HG03442 (cell line): ENCODE measurements at regions not wholly inside any gene's neighbourhood (a gene's known extent, or its start where the extent isn't known, plus 50 kb on each side); places are given as distances from the start of the nearest gene placed in this dataset.
"Not testable (repeated sequence)": the region's sequence is repeated elsewhere in the genome, so short reads cannot be mapped to it uniquely, and the experiment has no call there.

ENCODE experiments used
- ATAC-seq: cut with Tn5 transposase; IDR thresholded peaks from one replicate; pipeline ENCODE4 v1.9.1; 2021; ENCODE audit warnings: mild to moderate bottlenecking, moderate library complexity; ENCODE audit not compliant: unreplicated experiment

DNA sequence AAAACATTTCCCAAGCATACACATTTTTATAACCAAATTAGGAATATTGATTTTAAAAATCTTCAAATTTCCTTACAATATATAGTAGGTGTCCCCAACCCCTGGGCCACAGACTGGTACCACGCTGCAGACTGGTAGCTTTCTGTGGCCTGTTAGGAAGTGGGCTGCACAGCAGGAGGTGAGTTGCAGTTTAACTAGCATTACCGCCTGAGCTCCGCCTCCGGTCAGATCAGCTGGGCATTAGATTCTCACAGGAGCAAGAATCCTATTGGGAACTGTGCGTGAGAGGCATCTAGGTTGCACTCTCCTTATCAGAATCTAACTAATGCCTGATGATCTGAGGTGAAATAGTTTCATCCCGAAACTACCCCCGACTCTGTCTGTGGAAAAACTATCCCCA, 62.1 kb downstream of the ZWINT start:
- ATAC-seq, result no peak

DNA sequence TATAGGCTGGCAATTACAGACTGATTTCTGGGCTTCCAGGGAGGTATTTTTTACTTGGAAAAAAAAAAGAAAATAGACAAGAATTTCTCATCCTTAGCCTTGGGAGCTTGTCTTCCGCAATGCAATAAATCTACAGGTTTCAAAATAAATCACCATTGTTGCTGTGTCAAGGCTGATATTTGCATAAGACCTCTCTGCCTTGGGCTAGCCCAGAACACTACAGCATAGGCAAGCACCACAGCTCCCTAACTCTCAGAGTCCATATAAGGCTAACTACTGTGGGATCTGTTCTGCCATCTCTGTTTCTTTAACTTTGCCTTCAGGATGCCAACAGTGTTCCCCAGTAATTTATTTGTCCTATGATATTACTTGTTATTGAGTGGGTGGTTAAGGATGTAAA, 64.4 kb downstream of the ZWINT start:
- peak; percentile 52 for ATAC-seq

DNA sequence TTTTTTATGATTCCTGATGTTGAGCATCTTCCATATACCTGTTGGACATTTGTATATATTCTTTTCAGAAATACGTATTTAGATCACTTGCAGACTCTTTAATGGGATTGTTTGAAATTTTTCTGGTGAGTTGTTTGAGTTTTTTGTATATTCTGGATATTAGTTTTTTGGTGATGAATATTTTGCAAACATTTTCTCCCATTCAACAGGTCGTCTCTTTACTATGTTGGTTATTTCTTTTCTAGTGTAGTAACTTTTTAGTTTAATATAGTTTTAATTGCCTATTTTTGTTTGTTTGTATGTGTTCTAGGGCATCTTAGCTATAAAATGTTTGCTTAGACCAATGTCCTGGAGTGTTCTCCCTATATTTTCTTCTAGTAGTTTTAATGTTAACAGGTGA, 72.7 kb downstream of the ZWINT start:
- no peak for ATAC-seq

DNA sequence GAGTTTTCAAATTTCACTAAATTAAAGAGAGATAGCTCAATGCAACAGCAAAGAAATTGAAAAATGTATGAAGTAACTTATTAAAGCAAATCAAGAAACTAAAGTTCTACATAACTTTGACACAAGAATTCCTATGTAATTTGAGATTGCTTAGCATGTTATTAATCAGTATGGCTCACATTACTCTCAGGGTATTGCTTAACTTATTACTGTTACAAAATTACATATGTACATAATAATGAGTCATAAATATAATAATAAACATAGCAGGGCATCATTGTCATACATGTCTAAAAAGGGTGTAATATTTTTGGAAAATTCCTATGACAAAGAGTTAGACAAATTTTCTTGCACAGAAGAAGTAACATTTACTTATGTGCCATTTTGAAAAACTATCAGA, 75.0 kb downstream of the ZWINT start:
- ATAC-seq, result no peak

DNA sequence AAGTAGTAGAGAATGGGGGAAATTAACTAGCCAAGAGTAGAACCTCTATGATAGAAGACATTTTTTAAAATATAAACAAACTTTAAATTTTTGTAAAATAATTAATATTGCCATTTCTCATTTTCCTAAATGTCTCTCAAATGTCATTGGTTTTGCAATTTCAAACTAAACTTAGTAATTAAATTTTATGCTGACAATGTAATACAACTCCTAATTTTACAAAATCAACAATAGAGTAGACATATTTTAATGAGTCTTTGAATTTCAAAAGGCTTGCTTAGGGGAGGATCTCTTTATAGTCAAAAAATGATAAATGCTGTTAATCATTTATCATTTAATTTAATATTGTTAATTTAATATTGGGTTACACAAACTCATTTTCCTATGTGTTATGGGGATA, 81.8 kb downstream of the ZWINT start:
- ATAC-seq, result no peak

DNA sequence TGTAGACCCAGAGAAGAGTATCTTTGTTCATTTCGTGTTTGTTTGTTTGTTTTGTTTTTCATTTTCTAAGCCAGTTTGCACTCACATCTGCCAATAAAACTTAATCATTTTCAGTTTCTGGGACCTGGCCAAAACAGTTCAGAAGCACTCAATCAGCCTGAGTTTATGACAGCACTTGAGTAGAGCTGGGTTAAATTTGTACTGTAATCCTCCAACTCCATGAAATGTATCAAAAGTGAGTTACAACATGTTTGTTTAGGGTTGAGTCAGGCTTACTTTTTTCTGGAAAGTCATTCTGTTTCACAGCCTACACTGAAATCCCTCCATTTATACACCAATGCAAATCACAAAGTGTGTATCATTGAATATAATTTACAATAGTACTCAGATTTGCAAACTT, 91.9 kb downstream of the ZWINT start:
- ATAC-seq, result no peak

DNA sequence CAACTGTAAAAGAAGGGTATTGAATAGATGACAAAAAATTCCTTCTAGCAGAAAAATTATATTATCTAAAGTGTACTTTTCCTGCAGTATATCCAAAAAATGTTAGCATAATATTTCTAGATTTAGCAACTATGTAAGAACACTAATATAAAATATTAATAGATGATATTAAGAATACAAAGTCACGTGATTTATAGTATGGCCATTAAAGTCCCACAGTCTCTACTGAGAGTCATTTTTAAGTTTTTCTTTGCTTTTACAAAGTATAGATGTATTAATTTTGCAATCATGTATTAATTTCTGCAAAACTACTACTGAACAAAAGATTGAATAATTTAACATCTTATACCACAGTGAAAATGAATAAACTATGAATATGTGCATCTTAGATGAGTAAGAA, 94.9 kb downstream of the ZWINT start:
- no peak for ATAC-seq

DNA sequence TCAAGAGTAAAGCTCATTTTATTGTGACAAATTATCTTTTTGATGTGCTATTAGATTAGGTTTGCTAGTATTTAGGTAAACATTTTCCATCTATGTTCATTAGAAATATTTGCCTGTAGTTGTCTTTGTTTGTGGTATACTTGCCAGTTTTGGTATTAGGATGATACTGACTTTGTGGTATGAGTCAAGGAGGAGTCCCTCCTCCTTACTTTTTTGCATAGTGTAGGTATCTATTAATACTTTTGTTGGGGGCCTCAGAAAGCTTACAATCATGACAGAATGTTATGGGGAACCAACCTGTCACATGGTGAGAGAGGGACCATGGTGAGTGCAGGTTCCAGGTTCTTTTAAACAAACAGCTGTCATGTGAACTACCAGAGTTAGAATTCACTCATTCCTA, 102.1 kb downstream of the ZWINT start:
- no peak for ATAC-seq

DNA sequence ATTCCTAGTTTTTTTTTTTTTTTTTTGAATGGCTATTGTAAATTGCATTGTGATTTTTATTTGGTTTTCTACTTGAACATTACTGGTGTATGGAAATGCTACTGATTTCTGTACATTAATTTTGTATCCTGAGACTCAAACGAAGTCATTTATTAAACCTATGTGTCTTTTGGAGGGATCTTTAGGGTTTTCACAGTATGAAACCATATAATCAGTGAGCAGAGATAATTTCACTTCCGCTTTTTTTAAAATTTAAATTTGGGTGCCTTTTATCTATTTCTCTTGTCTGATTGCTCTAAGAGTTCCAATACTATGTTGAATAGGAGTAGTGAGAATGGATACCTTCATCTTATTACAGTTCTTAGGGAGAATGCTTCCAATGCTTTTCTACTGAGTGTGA, 102.7 kb downstream of the ZWINT start:
- ATAC-seq, result no peak

DNA sequence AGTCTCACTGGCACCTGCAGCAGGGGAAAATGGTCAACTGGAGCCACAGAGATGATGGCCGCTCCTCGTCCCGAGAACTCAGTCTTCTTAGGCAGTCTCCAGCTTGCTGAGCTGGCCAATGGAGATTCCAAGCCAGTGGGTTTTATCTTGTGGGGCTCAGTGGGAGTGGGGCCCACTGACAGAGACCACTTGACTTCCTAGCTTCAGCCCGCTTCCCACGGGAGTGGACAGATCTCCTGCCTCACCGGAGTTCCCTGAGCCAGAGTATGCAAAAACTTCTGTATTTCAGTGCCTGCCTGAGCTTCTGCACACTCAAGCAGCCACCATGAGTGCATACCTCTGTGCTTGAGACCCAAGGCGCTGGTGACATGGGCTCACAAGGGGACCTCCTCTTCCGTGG, 105.8 kb downstream of the ZWINT start:
- no peak for ATAC-seq

DNA sequence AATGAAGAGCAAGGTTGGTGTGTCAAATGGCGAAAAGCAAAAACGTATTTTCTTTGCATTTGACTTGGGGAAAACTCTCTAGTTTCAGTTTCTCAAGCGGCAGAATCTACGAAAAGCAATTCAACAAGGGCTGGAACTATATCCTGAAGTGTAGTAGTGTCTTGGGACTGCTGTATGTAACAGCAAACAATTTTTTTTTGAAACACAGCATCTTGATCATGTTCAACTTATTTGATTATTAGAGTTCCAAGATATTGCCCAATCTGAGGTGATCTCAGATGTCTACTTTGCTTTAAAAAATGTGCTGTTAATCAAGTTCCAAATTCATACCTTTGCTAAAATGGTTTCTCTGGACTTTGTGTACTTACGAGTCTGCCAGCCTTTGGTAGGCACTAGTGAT, 120.6 kb downstream of the ZWINT start:
- no peak for ATAC-seq

DNA sequence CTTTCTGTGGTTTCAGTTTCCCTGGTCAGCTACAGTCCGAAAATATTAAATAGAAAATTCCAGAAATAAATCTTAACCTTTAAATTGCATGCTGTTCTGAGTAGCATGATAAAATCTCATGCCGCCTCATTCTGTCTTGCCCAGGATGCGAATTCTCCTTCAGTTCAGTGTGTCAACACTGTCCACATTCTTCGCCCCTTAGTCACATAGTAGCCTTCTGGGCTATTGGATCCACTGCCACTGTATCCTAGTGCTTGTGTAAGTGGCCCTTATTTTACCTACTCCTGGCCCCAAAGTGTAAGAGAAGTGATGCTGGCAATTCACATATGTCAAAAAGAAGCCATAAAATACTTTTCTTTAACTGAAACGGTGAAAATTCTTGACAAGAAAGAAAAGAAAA, 129.6 kb downstream of the ZWINT start:
- no peak for ATAC-seq

DNA sequence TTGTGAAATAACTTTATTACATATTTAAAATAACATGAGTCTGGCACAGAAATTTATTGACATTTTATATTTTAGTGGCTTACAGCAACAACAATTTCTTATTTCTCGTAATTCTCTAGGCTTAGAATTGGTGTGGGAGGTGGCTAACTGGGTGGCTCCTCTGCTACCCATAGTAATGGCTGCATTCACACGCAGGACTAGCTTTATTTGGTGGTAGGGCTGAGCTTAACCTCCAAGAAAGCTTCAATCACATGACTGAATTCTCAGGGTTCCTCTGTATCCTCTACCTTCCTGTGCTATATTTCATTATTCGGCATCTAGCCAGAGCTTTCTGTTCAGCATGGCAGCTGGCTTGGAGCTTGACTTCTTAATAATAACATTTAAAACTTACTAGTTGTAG, 138.8 kb downstream of the ZWINT start:
- no peak for ATAC-seq

DNA sequence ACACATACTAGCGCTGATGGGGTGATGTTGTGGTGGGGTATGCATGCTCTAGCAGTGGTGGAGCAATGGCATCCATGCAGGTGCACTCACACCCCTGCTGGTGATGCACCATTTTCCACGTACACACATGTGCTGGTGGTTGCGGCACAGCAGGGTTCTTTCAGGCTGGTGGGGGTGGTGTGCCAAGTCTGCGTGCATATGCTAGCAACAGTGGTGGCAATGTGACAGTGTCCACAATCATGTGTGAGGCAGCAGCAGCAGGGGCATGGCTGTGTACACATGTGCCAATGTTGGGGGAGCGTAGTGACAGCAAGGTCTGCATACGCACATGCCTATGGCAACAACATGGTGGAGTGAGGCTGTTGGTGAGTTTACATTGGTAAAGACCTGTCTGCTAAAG, 148.1 kb downstream of the ZWINT start:
- no peak for ATAC-seq

DNA sequence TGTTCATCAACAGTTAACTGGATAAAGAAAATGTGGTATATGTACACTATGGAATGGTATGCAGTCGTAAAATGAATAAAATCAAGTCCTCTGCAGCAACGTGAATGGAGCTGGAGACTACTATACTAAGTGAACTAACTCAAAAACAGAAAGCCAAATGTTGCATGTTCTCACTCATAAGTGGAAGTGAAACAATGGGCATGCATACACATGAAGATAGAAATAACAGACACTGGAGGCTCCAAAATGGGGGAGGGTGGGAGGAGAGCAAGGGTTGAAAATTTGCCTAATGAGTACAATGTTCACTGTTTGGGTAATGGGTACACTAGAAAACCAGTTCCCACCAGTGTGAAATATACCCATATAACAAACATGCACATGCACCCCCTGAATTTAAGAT, 179.5 kb downstream of the ZWINT start:
- peak; percentile 91 for ATAC-seq

DNA sequence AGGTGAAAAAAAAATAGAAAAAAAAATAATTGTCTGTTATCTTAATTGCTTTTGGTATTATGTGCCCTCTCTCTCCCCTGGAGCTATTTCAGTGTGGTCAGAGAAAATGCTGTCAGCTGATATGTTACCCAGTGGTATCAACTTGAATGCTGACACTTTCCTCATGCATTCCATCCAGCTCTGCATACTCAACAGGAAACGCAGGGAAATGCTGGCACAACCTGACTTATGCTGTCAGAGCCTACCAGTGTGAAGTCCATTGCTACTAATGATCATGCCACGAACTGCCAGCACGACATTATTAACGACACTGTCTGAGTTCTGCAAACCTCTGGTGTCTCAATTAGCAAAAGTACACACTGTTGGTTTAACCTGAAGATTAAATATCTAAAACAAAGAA, 182.8 kb downstream of the ZWINT start:
- ATAC-seq, result no peak

DNA sequence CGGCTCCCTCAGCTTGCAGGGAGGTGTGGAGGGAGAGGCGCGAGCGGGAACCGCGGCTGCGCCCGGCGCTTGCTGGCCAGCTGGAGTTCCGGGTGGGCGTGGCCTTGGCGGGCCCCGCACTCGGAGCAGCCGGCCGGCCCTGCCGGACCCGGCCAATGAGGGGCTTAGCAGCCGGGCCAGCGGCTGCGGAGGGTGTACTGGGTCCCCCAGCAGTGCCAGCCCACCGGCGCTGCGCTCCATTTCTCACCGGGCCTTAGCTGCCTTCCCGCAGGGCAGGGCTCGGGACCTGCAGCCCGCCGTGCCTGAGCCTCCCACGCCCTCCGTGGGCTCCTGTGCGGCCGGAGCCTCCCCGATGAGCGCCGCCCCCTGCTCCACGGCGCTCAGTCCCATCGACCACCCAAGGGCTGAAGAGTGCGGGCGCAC, 206.0 kb downstream of the ZWINT start:
- not testable (repeated sequence) for ATAC-seq

DNA sequence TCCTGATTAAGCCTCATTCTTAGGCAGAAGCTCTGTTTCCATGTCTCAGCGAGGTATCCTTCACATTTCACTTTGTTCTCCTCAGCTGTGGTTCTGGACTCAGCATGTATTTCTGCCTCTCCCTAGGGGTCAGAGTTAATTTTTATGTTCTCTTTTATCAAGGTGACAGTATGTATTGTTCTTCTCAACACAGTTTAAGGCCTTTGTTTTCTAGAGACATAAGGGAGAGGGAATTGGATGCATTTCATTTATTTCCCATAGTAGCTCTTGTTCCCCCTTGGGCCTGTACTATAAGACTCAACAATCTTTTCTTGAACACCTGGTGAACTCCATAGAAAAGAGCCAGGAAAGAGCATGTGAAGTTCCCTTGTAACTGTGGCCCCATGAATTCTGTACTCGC, 214.3 kb downstream of the ZWINT start:
- no peak for ATAC-seq

DNA sequence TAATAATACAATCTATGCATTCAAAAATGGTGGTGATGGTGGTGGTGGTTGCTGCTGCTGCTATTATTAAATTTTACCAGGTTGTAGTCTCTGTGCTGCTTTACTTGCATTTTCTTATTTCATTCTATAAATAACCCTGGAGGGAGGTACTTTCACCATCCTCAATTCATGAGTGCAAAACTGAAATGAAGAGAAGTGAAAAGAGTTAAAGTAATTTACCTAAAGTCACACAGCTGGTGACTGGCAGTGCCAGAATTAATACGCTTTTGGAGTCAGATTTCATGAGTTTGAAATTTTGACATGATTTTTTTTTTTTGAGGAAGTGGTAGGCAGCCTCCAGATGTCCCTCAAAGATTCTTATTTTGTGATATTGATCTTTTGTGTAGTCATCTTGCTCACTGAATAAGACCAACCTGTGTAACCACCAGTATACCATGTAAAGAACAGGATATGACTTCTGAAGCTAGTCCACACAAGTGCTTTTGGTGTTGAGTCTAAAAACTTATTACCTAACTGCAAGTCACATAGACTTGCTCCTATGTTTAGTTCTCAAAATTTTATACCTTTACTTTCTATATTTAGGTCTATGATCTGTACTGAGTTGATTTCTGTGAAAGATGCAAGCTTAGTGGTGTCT, 218.8 kb downstream of the ZWINT start:
- ATAC-seq, result peak; percentile 87

DNA sequence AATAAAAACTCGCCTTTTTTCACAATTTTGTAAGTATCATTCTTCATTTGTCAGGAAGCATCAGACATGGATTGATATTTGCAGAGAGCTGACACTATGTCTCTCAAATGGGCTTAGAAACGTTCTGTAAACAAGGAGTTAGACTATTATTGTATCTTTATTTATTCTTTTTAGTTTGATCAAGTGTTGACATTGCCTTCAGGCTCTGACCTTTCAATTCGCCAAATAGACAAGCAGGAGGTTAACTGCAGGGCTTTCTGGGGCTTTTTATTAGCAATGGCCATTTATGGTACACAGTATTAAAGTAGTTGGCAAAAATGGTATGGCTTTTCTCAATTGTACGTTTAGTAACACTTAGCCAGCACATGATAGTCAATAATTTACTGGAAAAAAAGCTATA, 221.7 kb downstream of the ZWINT start:
- no peak for ATAC-seq

DNA sequence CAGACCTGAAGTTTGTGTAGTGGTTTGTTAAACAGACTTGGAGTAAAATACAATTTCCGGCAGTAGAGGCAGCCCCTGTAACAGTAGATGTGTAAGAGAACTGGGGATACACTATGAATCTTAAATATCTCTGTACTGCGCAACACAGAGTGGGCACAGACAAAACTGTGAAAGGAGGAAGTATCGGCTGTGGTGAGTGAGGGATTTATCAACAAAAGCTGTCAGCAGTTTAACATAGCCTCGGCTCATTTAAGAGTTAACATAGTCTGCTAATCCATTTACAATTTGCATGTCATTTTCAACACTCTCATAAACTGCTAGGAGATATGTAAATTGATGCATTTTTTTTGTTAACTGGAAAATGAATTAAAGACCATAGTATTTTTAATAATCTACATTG, 225.2 kb downstream of the ZWINT start:
- no peak for ATAC-seq

DNA sequence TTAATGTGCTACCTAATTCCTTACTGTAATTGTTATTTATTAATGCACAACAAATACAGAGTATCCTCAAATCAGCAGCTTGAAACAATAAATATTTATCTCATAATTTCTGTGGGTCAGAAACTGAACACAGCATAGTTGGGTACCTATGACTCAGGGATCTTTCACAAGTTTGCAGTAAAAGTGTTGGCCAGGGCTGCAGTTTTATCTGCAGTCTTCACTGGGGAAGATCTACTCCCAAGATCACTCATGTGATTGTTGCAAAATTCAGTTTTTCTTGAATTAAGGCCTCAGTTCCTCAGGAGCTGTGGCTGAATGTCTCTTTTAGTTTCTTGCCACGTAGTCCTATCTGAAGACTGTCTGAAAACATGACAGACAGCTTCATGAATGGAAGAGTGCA, 237.8 kb downstream of the ZWINT start:
- no peak for ATAC-seq

DNA sequence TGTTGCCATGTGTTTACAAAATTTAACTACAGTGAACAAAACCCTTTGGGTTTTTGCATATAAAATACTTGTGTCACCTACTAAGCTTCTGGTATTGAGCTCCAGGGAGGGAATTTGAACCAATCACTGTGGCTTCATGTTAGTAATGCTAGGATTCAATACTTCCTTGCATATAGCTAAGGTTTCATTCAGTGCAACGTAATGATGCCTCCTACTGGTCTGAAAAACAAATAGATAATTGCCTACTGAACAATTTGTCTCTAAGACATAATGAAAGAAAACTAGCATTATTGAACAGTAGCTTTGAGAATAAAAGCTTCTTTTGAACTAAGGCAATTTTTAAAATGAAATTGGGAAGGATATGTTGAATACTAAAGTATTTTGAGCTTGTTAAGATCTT, 244.4 kb downstream of the ZWINT start:
- no peak for ATAC-seq

DNA sequence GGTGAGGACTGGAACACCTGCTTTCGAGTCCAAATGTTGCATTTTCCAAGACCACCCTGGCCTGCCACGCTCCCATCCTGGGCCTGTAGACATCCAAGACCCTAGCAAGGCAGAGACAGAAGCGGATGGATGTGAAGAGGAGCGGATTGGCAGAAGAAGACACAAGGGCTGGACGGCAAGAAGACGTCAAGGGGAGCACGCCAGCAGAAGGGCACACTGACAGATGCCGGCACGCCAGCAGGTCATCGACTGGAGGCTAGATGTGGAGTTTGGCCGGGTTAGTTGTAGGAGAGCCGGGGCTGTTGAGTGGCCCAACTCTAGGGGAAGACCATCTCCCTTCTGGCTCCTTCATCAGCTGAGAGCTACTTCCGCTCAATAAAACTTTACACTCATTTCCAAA, 251.6 kb downstream of the ZWINT start:
- ATAC-seq, result no peak
